ENCODE measurements at regions not wholly inside any gene's neighbourhood (a gene's known extent, or its start where the extent isn't known, plus 50 kb on each side); places are given as distances from the start of the nearest gene placed in this dataset.
"Not testable (repeated sequence)": the region's sequence is repeated elsewhere in the genome, so short reads cannot be mapped to it uniquely, and the experiment has no call there.

DNA sequence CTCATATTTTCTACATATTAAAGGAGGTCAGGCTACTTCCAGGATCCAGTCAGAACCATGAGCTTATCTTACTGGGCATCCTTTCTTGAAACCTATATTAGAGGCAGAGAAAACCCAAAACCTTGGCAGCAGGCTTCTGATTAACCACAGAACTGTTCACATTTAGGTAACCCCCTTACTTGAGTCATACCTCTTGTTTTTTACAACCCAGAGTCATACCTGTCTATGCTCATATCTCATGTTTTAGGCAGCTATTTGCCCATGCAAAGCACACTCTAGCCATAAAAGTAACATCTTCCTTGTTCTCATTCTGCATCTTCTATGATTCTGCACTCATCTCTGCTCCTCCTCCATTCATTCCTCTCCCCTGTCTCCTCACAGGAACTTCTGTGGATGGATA lies 138.0 kb upstream of the SMIM31 start:
- no peak for DNase-seq (ENCODE audit: extremely low read depth, low read depth)

DNA sequence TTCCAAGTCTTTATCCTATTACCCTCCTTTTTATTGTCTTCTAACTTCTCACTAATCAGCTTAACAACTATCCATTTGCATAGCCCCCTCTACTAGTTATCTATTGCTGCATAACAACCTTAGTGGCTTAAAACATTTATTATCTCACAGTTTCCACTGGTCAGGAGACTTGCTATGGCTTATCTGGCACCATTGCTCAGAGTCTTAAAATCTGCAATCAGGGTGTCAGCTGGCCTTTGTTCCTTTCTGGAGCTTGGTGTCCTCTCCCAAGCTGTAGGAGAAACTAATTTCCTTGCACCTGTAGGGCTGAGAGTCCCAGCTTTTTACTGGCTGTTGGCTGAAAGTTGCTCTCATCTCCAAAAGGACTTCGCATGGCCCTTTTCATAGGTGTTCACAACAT lies 137.0 kb upstream of the SMIM31 start:
- DNase-seq (ENCODE audit: extremely low read depth, low read depth) = no peak

DNA sequence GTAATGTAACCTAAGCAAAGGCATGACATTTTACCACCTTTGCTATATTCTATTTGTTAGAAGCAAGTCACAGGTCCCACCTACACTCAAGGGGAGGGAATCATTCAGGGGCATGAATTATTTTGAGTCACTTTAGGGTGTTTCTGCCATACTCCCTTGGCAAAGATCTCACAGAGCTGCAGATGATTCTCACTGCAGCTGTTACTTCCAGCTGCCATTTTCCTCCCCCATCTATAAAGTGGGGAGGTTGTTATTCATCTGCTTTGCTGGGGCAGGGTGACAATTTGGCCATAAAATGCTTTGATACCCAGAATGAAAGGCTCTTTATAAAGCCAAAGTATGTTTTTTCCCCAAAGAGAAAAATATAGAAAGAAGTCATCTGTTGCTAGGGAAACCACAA lies 136.5 kb upstream of the SMIM31 start:
- no peak for DNase-seq (ENCODE audit: extremely low read depth, low read depth)

DNA sequence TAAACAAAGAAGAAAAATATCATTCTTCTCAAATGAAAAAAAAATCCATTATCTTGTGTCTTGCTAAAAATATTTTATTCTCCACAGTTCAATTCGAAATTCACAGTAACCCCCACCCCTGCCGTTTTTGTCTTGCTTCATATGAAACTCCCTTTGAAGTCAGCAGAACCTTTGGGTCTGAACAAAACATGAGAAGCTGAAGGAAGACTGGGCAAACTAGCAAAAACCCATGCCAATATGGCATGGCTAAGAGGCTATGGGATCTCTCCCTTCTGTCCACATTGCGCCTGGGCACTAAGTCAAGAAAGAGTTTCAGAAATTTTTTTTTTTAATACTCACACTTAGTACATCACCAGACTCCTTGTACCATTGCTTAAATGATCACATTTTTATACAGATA lies 136.0 kb upstream of the SMIM31 start:
- DNase-seq (ENCODE audit: extremely low read depth, low read depth) = no peak

DNA sequence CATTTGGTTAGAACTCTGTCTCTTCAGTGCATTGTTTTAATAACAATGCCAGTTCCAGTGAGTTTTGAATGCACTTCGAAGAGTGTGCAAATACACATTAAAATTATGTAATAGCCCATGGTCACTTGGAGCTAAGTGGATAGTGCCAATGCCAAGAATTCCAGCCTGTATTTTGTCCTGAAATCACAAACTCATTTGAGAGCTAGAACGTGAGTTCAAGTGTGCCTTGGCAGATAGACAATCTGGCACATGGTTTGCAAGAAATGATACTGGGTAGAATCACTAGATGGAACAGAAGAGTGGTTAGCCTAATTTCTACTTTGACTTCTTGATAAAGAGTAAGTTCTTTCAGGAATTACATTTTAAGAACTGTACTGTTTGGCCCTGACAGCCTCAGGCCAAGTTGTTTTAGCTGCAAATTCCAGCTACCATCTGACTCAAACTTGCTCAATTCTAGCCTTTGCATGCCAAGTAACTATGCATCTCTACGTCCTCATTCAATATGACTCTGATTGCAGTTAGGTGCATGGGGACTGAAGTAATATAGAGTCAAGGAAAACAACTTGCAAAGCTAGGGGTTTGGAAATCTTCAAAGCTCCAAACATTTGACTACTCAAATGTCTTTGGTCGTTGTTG lies 131.9 kb upstream of the SMIM31 start:
- DNase-seq (ENCODE audit: extremely low read depth, low read depth) = no peak

DNA sequence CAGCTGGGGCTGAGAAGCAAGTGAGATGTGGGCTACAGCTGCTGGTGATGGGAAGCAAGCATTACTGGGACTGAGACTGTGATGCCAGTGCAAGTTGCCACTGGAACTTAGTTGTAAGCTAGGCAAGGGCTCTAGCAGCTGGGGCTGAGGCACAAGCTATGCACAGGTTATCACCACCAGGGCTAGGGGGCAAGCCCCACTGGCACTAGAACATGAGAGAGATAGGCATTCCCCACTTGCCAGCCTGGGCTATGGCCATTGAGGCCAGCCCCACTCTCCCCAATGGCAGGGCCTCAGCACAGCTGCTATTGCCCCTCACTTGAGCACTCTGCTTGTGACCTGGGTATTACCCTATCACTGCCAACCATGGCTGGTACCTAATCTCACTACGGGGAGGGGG lies 130.8 kb upstream of the SMIM31 start:
- DNase-seq (ENCODE audit: extremely low read depth, low read depth) = no peak

DNA sequence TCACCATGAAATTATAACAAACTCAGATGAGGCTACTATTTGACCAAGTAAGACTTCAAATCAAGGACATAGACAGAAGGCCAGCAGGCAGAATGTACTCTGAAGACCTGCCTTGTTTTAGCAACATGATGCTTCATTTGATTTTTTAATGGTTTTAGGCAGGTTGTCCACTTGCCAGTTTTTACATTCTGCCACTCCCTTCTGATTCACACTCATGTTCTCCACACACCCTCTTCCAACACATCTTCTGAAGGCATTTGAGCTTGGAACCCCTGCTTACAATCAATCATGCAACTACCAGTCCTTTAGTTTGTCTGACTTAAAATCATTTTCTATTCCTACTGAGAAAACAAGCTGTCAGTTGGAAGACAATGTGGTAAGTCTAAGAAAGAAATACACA lies 114.9 kb upstream of the SMIM31 start:
- no peak for DNase-seq (ENCODE audit: extremely low read depth, low read depth)

DNA sequence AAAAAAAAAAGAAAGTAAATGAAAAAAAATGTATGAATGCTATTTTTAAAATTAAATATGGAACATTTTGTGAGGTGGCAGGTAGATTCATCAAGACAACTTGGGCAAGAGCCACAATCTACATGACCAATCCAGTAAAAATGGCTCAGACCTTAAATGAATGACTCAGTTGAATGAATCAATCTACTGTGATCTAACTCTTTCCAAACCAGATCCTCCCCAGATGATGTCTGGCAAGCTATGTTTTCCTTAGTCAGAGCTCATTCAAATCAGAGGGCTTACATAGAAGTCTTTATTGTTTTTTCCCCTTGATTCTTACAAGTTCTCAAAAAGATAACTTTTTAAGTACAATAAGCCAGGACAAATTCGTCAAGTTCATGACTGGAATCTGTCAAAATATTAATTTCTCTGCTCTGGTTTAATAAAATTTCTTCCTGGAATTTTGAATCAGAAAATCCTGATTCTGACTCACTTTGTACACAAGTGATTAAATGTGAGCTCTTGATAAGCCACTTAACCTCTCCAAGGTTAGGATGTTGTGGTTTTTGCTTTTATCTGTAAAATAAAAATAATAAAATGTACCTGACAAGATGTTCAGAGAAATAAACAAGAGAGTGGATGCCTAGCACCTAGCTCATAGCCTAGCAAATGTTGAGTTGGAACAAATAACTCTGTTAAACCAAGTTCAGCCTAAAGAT lies 105.6 kb upstream of the SMIM31 start:
- peak; percentile 8 for DNase-seq (ENCODE audit: extremely low read depth, low read depth)

DNA sequence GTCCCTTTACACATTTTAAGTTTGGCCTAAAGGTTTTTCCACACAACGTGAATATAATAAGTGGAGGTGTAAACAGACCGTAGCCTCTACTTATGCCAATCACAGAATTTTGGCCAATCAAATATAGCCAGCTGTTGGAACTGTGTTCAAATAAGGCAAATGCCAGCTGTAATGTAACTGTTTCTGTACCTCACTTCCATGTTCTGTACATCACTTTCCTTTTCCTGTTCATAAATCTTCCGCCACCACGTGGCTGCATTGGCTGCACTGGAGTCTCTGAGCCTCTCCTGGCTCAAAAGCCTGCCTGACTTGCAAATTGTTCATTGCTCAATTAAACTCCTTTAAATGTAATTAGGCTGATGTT lies 105.1 kb upstream of the SMIM31 start:
- no peak for DNase-seq (ENCODE audit: extremely low read depth, low read depth)

DNA sequence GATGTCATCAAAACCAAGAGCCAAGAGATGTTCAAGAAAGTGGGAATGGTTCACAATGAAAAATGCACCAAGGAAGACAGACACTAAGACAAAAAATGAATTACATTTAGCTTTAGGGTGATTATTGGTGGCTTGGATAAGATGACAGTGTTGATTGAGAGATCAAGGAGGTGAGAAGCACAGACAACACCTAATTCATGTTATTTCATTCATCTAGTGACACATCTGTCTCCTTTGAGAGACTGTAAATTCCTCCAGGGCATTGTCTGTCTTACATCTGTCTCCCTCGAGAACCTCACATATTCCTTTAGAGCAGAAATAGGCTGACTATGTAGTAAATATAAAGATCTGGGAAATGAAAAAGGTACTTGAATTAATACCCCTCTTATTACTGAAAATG lies 94.2 kb upstream of the SMIM31 start:
- no peak for DNase-seq (ENCODE audit: extremely low read depth, low read depth)

DNA sequence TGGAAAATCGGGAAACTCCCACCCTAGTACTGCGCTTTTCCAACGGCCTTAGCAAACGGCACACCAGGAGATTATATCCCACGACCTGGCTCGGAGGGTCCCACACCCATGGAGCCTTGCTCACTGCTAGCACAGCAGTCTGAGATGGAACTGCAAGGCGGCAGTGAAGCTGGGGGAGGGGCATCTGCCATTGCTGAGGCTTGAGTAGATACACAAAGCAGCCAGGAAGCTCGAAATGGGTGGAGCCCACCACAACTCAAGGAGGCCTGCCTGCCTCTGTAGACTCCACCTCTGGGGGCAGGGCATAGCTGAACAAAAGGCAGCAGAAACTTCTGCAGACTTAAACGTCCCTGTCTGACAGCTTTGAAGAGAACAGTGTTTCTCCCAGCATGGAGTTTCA lies 77.8 kb upstream of the SMIM31 start:
- DNase-seq (ENCODE audit: extremely low read depth, low read depth) = not testable (repeated sequence)

DNA sequence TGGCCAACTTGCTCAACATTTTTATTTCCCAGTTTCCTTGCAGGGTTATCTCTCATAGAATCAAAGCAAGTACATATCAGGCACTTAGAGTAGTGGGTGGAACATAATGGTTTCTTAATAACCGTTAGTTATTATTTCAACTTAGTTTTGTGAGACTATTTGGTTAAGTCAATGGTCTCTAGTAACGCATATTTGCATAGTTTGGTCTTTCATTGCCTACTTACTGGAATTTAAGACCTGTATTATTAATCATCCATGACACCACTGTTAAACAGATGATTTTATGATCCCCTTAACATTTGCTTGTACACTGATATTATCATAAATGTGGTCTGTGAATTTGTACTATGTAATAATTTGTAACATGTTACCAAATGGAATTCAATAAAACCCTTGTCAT lies 70.9 kb upstream of the SMIM31 start:
- no peak for DNase-seq (ENCODE audit: extremely low read depth, low read depth)

DNA sequence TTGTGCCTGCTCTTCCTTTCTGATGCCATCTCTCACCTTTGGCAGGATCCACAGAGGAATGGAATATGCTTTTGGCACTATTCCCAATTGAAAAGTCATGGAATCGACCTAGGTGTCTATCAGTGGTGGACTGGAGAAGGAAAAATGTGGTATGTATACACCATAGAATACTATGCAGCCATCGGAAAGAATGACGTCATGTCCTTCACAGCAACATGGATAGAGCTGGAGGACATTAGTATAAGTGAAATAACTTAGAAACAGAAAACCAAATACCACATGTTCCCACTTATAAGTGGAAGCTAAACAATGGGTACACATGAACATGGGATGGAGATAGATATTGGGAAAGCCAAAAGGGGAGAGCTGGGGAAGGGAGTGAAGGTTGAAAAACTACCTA lies 58.3 kb upstream of the SMIM31 start:
- no peak for DNase-seq (ENCODE audit: extremely low read depth, low read depth)

DNA sequence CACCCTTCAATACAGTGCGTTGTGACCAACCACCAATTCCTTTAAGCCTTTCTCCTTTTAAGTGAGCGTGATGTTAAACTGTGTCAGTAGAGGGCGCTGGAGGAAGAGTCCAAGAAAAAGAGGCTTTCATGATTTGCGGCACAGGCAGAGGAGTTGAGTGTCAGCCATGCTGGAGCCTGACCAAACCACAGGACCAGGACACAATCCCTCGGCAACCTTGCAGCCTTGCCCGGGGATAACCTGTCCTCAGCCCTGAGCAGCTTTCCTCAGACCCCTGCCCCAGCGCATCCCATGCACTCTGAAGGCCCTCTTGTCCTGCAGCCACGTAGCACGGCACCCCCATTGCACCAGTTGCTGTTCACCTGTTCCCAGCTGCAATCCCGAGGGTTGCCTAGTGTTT lies 53.5 kb upstream of the SMIM31 start:
- DNase-seq (ENCODE audit: extremely low read depth, low read depth) = peak; percentile 9

DNA sequence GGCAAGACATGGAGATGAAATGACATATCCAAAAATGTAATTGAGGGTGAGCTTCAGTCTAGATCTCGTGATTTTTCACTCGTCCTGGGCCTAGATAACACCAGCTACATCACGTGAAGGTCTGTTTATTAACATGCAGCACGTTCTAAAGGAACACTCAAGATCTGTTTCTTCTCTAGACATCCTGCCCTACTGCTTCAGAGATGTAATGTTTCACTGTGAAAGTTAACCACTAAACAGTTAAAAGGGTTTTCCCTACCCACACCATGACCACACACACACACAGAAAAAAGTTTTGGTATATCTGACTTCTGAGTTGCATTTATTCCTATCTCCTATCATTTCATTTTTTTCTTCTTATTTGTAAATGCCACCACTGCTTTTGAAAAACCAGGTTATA lies 52.3 kb upstream of the SMIM31 start:
- DNase-seq (ENCODE audit: extremely low read depth, low read depth) = no peak

Small RNA genes in the stretch of these regions (small RNA-seq; reads per million reads assigned to genes)
- gene AC074198.2 (0 reads per million in 2 experiments), gene RNU6-284P (0 reads per million in 2 experiments)

Data from NCI-H460 (cell line).